ENCODE measurements at regions not wholly inside any gene's neighbourhood (a gene's known extent, or its start where the extent isn't known, plus 50 kb on each side); places are given as distances from the start of the nearest gene placed in this dataset.

GRCh38 chr6:62523630-62524029, 237.6 kb upstream of the KHDRBS2 start:
- TF ChIP-seq FOXP2 (optimal IDR thresholded peaks at IDR 0.05; ENCODE audit: control extremely low read depth, extremely low read length, insufficient read depth), result no peak
- TF ChIP-seq POLR2AphosphoS5 (IDR thresholded peaks at IDR 0.05; ENCODE audit: borderline replicate concordance, low read depth, low read length), result no peak
